ENCODE measurements at regions not wholly inside any gene's neighbourhood (a gene's known extent, or its start where the extent isn't known, plus 50 kb on each side); places are given as distances from the start of the nearest gene placed in this dataset.

DNA sequence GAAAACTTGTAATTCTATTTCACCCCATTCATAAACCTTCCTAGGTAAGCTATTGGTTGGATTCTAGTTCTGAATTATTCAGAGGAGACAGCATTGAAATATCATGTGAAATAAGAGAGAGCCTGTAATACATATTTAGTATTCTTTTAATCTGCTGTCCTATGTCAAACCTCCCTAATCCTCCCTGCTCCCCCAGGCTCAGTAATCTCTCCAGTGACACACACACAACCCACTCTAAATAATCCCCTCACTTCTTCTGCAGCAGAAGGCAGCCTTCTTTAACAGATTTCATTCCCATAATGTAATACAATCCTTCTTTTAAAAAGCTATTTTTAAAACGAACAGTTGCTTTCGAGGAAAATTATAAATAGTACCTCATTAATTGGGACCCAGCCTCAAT, 639.7 kb upstream of the AUTS2 start:
- CTCF ChIA-PET (ENCODE audit: partially characterized antibody) = no interaction called here
- 85% methylated on average over 2 of the region's 2 CpGs; no CpG with 5 or more reads in 1 of the 2 experiments for WGBS, 2 experiments (ENCODE audit: extremely low coverage in 1 of 2, insufficient coverage in 1 of 2, insufficient read length in 1 of 2, insufficient replicate concordance in 2 of 2, low coverage in 1 of 2, low lambda C conversion rate in 2 of 2, missing lambda C conversion rate in 1 of 2)
- H3K9ac ChIP-seq (replicated peaks in 1 of 4; ENCODE audit: extremely low read depth in 1 of 4, low read depth in 3 of 4, low read length in 3 of 4) = no peak overlapping the region

More for the DNA sequence above, 639.7 kb upstream of the AUTS2 start:
- no peak overlapping the region for H3K4me2 ChIP-seq (ENCODE audit: insufficient read depth in 1 of 2, low read depth in 2 of 2, low read length in 2 of 2)
- no peaks in the 10 kb centered on the region for H3K79me1 ChIP-seq (ENCODE audit: low read depth, low read length)
- no peaks in the 10 kb centered on the region; the same call in 1 of the 2 replicates for H3K23me2 ChIP-seq (ENCODE audit: low read depth, low read length)
- H2BK5ac ChIP-seq (ENCODE audit: low read depth, low read length) = no peak overlapping the region
- no peak overlapping the region for H3K27ac ChIP-seq (ENCODE audit: low read depth, low read length)
- no peaks in the 10 kb centered on the region for H3K36me3 ChIP-seq (ENCODE audit: control insufficient read depth in 2 of 4, insufficient read depth in 4 of 4, low read length in 3 of 4)
- H3K4me1 ChIP-seq (replicated peaks in 1 of 4; ENCODE audit: control insufficient read depth in 3 of 4, insufficient read depth in 4 of 4, low read length in 3 of 4) = no peaks in the 10 kb centered on the region
- H2BK12ac ChIP-seq (ENCODE audit: low read depth, low read length) = no peak overlapping the region
- no peak overlapping the region for H3K56ac ChIP-seq (replicated peaks; ENCODE audit: insufficient read length, low read depth, low read length)
- H3K18ac ChIP-seq (ENCODE audit: extremely low read depth, low read length) = no peak overlapping the region
- H4K20me1 ChIP-seq (replicated peaks in 1 of 2; ENCODE audit: control insufficient read depth in 1 of 2, insufficient read depth in 2 of 2, low read length in 2 of 2) = no peaks in the 10 kb centered on the region
- H3K27me3 ChIP-seq (replicated peaks in 1 of 4; ENCODE audit: control insufficient read depth in 3 of 4, extremely low read depth in 1 of 4, insufficient read depth in 3 of 4, low read length in 3 of 4) = no peaks in the 10 kb centered on the region
- no peak for FAIRE-seq
- H2AK5ac ChIP-seq (ENCODE audit: low read depth, low read length) = no peak overlapping the region
- H4K5ac ChIP-seq (ENCODE audit: insufficient read length, low read depth, low read length) = no peak overlapping the region
- H2BK120ac ChIP-seq (replicated peaks; ENCODE audit: low read depth, low read length) = no peak overlapping the region
- no peaks in the 10 kb centered on the region for H3K9me3 ChIP-seq (ENCODE audit: insufficient read depth in 2 of 2, low read depth in 1 of 2, low read length in 1 of 2)
- no peak overlapping the region for H3K23ac ChIP-seq (ENCODE audit: insufficient read length)
- TF ChIP-seq, protein P1, sequence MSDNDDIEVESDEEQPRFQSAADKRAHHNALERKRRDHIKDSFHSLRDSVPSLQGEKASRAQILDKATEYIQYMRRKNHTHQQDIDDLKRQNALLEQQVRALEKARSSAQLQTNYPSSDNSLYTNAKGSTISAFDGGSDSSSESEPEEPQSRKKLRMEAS (IDR thresholded peaks at IDR 0.05) = no peak
- TF ChIP-seq POU5F1 (IDR thresholded peaks at IDR 0.05; ENCODE audit: low read depth, low read length) = no peak
- no peak for TF ChIP-seq CEBPB (IDR thresholded peaks at IDR 0.05; ENCODE audit: low read depth, low read length)
- no peak for TF ChIP-seq SAP30 (IDR thresholded peaks at IDR 0.05; ENCODE audit: insufficient read depth, insufficient replicate concordance, low read length)
- no peak for TF ChIP-seq ZNF274 (IDR thresholded peaks at IDR 0.05; ENCODE audit: borderline replicate concordance, extremely low read depth, low read length)
- TF ChIP-seq TBP (IDR thresholded peaks at IDR 0.05; ENCODE audit: low read depth, low read length) = no peak
- TF ChIP-seq KDM1A (IDR thresholded peaks at IDR 0.05; ENCODE audit: borderline replicate concordance, low read length) = no peak
- no peak overlapping the region for H3K4ac ChIP-seq (replicated peaks; ENCODE audit: insufficient read length, low read depth, low read length)
- H3K14ac ChIP-seq (ENCODE audit: insufficient read length) = no peak overlapping the region
- H2AFZ ChIP-seq (ENCODE audit: low read length) = no peak overlapping the region
- DNase-seq (ENCODE audit: low read depth in 1 of 2, low spot score in 2 of 2) = no peak
- POLR2A ChIA-PET (ENCODE audit: partially characterized antibody) = no interaction called here
- no peaks in the 10 kb centered on the region for H3K79me2 ChIP-seq (ENCODE audit: control insufficient read depth in 1 of 2, insufficient read depth in 2 of 2, low read length in 2 of 2)
- no peak overlapping the region for H2BK15ac ChIP-seq (ENCODE audit: low read length)
- no peak overlapping the region for H3K4me3 ChIP-seq (ENCODE audit: extremely low read depth in 1 of 4, insufficient read depth in 2 of 4, low read depth in 3 of 4, low read length in 4 of 4)
- no peak overlapping the region for H4K8ac ChIP-seq (ENCODE audit: extremely low read depth, insufficient read depth, low read length)
- no peak overlapping the region for H4K91ac ChIP-seq (replicated peaks; ENCODE audit: insufficient read length, low read length)
- no peak overlapping the region for H2BK20ac ChIP-seq (ENCODE audit: low read length)

Data from H1 (cell line).